ENCODE measurements at regions not wholly inside any gene's neighbourhood (a gene's known extent, or its start where the extent isn't known, plus 50 kb on each side); places are given as distances from the start of the nearest gene placed in this dataset.
"Not testable (repeated sequence)": the region's sequence is repeated elsewhere in the genome, so short reads cannot be mapped to it uniquely, and the experiment has no call there.

GRCh38 chr6:28607990-28608389, 82.3 kb downstream of the GPX5 start:
- DNase-seq (ENCODE audit: extremely low read depth, low read depth): no peak
- TF ChIP-seq, protein P1, sequence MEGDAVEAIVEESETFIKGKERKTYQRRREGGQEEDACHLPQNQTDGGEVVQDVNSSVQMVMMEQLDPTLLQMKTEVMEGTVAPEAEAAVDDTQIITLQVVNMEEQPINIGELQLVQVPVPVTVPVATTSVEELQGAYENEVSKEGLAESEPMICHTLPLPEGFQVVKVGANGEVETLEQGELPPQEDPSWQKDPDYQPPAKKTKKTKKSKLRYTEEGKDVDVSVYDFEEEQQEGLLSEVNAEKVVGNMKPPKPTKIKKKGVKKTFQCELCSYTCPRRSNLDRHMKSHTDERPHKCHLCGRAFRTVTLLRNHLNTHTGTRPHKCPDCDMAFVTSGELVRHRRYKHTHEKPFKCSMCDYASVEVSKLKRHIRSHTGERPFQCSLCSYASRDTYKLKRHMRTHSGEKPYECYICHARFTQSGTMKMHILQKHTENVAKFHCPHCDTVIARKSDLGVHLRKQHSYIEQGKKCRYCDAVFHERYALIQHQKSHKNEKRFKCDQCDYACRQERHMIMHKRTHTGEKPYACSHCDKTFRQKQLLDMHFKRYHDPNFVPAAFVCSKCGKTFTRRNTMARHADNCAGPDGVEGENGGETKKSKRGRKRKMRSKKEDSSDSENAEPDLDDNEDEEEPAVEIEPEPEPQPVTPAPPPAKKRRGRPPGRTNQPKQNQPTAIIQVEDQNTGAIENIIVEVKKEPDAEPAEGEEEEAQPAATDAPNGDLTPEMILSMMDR (IDR thresholded peaks at IDR 0.05; ENCODE audit: low read depth, low read length): no peak

DNA sequence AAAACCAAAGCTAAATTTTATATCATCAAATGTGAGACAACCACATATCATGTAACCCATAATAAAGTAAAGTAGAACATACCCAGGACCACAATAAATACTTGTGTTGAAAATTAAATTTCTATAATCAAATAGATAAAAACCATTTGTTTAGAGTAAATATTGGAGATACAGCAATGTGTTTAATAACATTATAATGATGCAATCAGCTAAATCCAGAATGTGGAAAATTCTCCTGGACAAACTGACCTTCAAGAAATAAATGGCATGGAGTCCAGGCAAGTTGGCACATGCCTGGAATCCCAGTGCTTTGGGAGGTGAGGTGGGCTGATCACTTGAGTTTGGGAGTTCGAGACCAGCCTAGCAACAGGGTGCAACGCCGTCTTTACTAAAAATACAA, 84.0 kb downstream of the GPX5 start:
- DNase-seq (ENCODE audit: extremely low read depth, low read depth): no peak
- TF ChIP-seq, protein P1 (IDR thresholded peaks at IDR 0.05; ENCODE audit: low read depth, low read length): no peak

GRCh38 chr6:28615616-28615954, 89.9 kb downstream of the GPX5 start:
- TF ChIP-seq, protein P1 (IDR thresholded peaks at IDR 0.05; ENCODE audit: low read depth, low read length): no peak
- DNase-seq (ENCODE audit: extremely low read depth, low read depth): no peak

DNA sequence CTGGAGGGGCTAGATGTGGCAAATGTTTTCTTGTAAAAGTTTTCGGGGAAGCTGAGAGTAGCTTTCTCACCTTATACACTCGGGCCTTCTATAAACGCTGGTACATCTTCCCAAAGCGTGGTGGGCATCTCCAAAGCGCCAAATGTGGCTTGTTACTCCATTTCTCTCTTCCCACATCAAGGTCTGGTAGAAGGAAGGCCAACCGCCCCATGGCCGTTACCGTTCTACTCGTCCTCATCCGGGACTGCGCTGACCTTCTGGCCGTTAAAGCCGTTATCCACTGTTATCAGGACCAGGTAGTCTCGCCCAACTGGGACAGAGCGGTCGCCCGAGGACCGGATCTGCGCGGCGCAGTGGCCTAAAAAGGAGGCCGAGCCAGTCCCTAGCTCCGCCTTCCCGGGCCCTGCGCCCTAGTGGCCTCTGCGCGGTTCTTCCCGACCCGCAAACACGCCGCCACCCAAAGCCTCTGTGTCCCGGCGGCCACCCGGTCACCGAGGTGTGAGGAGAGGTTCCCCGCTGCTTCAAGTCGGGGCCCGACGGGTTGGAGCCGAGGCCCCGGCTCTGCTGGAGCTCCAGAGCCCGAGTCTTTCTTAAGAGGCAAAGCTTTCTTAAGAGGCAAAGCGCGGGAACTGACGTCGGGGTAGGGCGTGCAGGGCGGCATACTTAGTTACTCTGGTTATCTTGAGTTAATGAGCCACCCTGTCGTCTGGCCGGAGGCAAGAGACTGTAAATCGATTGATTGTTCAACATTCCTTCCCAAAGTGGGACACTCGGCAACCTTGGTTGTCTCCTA, 90.5 kb downstream of the GPX5 start:
- TF ChIP-seq, protein P1 (IDR thresholded peaks at IDR 0.05; ENCODE audit: low read depth, low read length): no peak
- DNase-seq (ENCODE audit: extremely low read depth, low read depth): no peak

GRCh38 chr6:28618898-28619555, 93.3 kb downstream of the GPX5 start:
- no peak for DNase-seq (ENCODE audit: extremely low read depth, low read depth)
- TF ChIP-seq, protein P1 (IDR thresholded peaks at IDR 0.05; ENCODE audit: low read depth, low read length): no peak

DNA sequence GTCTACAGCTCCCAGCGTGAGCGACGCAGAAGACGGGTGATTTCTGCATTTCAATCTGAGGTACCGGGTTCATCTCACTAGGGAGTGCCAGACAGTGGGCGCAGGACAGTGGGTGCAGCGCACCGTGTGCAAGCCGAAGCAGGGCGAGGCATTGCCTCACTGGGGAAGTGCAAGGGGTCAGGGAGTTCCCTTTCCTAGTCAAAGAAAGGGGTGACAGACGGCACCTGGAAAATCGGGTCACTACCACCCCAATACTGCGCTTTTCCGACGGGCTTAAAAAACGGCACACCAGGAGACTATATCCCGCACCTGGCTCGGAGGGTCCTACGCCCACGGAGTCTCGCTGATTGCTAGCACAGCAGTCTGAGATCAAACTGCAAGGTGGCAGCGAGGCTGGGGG, 95.6 kb downstream of the GPX5 start:
- DNase-seq (ENCODE audit: extremely low read depth, low read depth): not testable (repeated sequence)

- not testable (repeated sequence) for DNase-seq (ENCODE audit: extremely low read depth, low read depth)
Measured at GRCh38 chr6:28623242-28623641, 97.6 kb downstream of the GPX5 start.

GRCh38 chr6:28626386-28626785, 100.7 kb downstream of the GPX5 start:
- not testable (repeated sequence) for DNase-seq (ENCODE audit: extremely low read depth, low read depth)

GRCh38 chr6:28632326-28632851, 106.7 kb downstream of the GPX5 start:
- TF ChIP-seq, protein P1 (IDR thresholded peaks at IDR 0.05; ENCODE audit: low read depth, low read length): no peak

More at GRCh38 chr6:28632326-28632851, 106.7 kb downstream of the GPX5 start:
- DNase-seq (ENCODE audit: extremely low read depth, low read depth): no peak
